Retina (tissue), 1 donor: ENCODE measurements at regions not wholly inside any gene's neighbourhood (a gene's known extent, or its start where the extent isn't known, plus 50 kb on each side); places are given as distances from the start of the nearest gene placed in this dataset.
"Not testable (repeated sequence)": the region's sequence is repeated elsewhere in the genome, so short reads cannot be mapped to it uniquely, and the experiment has no call there.

Experiments
- DNase-seq: peaks from one replicate; pipeline ENCODE4 v3.0.0-alpha.2; 2016

DNA sequence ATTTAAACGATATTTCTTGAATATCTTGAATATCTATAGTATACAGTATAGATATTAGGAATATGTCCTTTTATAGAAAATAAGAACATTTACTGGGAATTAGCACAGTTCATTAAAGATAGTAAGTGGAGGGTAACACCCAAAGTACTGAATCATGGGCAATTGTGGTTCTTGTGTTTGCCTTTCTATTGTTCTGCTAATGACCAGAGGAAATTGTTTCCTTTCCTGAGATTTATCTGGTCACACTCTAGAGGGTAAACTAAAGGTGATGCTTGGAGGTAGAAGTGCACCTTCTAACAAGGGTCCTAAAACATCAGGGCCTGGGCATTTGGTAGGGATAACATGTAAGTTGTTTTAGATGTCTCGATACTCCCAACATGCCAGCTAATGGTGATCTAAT, 241.3 kb upstream of the SFRP2 start:
- no peak for DNase-seq

DNA sequence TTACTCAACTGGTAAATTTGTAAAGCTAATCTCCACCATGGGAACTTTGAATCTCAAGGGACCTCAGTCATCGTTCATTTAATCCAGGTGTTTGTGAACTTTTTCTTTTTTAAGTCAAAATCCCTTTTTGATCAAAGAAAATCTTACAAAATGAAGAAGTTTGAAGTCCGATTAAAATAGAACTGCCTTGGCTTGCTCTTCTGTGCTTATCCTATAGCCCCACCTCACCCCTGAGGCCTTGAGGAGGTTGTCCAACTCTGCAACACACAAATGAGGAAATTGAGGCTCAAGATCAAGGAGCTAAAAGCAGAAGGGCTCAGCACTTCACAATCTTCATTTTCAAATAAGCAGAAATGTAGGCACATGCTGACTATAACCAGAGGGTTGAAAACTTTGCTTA, 240.3 kb upstream of the SFRP2 start:
- no peak for DNase-seq

DNA sequence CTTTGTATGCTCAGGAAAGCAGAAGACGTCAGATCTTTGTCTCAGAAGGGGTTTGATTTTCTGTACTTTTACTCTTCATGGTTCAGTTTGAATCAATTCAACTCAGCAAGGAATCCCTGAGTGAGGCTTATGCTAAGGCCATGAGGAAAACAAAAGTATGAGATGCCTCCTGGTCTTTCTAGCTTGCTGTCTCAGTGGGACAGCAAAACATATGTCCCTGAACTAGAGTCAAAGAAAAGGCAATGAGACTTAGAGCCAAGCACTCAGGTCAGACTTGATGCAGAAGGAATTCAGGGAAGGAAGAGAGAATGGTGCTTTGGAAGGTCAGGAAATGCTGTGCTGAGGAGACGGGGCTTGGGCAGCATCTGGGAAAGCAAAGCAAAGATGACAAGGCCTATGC, 236.2 kb upstream of the SFRP2 start:
- DNase-seq, result no peak

DNA sequence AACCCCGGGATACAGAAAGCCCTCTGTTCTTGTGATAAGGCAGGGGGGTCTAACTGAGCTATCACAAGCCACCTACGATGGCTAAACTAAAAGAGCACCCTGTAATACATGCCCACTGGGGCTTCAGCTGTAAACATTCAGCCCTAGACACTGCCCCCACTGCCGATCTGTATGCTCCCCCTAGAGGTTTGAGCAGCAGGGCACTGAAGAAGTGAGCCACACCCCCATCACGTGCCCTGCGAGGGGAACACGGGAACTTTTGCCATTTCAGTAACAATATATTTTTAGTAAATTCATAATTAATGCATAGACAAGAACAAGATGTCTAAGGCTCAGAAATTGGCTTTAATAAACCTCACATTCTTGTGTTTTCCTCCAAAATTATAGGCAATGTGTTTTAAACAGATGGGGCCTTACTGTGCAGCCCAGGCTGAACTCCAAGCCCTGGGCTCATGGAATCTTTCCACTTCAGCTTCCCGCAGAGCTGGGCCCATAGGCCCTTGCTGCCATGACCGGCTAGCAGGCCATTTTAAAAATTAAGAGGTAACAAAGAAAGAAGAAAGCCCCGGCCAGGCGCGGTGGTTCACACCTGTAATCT, 235.3 kb upstream of the SFRP2 start:
- no peak for DNase-seq

DNA sequence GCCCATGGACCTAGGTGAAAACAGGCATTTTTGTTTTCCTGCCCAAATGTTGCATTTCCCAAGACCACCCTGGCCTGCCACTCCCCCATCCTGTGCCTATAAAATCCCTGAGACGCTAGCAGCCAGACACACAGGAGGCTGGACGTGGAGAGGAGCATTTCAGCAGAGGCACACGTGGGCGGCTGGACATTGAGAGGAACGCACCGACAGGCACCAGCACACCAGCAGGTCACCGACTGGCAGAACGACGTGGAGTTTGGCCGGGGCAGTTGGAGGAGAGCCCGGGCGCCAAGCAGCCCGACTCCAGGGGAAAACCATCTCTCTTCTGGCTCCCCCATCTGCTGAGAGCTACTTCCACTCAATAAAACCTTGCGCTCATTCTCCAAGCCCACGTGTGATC, 234.8 kb upstream of the SFRP2 start:
- DNase-seq, result not testable (repeated sequence)

DNA sequence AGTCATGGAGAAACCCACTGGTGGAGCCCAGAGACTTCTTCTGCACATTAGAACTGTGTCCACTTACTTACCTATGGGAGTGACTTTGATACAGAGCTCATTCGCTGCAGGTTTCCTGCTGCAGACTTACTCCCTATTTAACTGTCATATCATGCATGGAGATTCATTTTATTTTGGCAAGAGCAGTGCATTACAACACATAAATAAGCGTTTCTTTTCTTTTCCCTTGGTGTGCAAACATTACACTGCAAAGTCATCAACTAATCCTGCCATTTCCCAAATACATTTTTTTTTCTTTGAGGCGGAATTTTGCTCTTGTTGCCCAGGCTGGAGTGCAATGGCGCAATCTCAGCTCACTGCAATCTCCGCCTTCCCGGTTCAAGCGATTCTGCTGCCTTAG, 230.9 kb upstream of the SFRP2 start:
- no peak for DNase-seq

DNA sequence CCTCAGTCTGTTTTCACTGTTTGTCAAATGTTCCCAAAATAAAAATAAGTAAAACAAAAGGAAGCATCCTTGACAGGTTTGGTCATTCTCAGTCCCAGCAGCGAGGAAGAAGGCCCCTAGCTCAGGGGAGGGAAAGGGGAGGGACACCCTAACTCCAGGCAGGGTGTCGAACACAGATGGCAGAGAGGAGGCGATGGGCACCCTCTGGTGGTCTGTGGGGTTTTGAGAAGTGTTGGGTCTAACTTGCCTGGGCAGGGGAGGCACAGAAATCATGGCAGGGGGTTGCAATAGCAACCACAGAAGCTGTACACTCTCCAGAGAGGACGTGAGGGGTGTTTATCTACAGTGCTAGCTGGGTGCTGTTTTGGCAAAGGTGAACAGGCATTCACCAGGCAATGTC, 229.8 kb upstream of the SFRP2 start:
- peak; percentile 70 for DNase-seq

DNA sequence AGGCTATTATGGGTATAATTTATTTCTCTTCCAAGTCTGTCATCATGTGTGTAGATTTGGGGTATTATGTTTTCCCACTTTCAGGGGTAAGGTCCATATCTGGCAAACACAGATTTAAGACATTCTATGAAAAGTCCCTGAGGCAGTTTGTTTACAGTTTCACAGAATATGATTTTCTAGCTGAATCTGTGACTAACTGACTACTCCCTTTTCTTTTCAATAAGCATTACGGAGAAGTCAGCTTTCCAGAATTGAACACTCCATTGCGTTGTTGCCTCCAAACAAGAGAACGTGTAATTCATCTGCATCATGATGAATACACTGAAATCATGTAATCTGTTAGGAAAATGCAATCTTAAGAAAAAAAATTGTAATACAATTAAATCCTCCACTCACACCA, 226.7 kb upstream of the SFRP2 start:
- no peak for DNase-seq

DNA sequence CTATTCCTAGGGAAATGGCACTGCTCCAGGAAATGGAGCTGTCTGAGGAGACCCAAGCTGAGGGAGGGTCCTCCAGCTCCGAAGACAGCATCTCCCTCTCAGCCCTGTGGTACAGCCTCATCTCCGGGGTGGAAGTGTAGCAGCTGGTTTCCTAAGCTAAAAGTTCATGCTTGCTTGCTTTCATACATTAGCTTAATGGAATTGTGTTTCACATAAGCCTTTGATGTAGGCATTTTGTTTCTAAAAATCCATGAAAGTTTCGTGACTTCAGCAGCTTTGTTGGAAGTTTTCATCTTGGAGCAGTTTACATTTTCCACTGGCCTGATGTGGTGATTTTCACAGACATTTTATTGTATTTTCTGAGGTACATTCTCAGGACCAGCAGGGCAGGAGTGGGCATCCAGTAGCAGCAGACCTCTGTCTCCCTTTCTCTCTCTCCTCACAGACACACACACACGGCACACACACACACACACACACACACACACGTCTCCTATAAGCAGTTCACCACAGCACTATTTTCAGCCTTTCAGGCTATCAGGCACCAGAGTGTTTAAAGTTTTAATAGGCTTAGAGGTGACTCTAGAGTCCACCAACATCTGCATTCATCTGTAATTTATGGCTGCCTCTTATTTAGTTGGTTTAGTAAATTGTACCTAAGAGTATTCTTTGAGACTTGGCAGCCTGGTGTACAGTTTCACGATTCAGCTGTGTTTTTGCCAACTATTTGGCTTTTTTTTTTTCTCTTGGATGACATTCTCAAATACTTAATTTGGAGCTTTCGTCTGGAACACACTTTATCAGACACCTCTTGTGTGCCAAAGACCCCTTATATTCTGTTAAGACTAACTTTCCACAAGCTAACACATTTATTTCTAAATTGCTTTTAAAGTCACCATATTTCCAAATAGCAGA, 225.8 kb upstream of the SFRP2 start:
- DNase-seq, result peak; percentile 63

DNA sequence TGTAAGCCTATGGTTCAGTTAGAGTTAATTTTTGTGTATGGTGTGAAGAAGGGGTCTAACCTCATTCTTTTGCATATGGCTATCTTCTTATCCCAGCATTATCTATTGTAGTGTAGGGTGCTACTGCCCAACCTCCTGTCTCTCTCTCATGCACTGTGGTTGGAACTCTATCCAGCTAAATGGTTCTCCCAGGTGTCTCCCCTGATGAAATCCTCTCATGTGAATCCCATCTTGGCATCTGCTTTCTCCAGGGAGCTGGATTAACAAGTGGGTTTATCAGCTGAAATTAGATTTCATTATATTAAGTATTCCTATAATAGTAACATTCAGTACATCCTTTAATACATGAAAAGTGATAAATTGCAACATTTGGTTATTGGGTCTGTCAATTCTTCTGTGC, 224.7 kb upstream of the SFRP2 start:
- no peak for DNase-seq

DNA sequence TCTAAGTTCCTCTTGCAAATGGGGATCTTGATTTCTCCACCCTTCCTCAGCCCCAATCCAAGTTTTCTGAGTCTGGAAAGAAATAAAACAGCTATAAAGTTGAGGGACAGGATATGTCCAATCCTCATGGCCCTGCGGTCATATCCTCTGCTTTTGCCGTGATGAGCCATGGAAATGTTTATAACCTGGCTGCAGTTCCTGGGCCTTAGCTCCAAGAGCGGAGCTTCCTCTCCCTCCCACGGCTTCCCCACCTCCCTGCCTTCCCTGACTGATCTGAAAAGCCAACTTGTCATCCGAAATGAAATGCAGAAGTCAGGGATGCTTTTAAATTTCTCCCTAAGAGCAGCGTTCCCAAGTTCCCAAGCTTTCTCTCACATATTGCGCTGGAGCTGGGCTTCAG, 221.5 kb upstream of the SFRP2 start:
- DNase-seq, result no peak

DNA sequence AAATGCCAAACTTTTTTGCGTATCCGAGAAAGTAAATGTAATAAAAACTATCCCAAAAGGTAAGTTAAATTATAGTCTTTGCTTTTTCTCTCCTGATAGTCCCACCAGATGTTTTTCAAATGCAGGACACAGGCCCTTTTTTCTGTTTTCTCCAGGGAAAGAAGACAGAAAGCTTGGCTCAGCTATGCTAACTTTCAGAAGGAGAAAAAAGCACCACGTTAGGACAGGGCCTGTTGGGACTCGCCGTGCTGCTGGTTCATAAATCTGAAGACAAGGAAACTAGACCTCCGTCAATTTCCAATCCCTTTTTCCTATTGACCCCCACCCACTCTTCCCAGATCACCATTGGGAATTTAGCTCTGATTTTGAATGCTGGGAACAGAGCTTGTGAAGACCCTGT, 220.9 kb upstream of the SFRP2 start:
- no peak for DNase-seq

DNA sequence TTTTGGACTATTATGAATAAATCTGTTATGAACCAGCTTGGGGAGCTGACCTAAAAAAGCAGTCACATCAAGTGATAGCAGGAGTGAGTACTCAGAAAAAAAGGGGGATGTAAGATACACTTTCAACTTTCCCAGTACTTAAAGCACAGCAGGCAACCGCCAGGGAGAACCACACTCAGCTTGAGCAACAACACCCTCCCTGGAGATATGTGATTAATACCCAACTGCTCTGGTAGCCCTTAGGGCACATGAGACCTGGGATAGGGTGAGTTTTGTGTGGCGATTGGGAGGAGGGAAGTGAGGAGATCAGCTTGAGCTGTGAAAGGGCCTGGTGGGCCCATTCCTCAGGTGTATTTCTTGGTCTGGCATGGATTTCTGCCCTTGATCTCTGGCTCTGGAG, 220.3 kb upstream of the SFRP2 start:
- DNase-seq, result no peak

DNA sequence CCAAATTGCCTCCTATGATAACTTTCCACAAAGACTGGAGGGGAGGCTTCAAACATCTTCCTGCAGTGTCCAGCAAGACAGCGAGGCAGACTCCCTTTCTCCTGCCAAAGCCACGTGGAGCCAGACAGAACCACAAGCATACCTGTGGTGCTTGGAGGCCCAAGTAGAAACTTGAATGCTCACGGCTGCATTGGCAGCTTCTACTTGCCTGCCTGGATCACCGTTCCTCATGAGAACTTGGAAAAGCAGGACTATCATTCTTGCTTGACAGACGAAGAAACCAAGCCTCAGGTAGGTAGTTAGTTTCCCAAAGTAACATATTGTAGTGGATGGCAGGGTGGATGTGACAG, 216.3 kb upstream of the SFRP2 start:
- no peak for DNase-seq

DNA sequence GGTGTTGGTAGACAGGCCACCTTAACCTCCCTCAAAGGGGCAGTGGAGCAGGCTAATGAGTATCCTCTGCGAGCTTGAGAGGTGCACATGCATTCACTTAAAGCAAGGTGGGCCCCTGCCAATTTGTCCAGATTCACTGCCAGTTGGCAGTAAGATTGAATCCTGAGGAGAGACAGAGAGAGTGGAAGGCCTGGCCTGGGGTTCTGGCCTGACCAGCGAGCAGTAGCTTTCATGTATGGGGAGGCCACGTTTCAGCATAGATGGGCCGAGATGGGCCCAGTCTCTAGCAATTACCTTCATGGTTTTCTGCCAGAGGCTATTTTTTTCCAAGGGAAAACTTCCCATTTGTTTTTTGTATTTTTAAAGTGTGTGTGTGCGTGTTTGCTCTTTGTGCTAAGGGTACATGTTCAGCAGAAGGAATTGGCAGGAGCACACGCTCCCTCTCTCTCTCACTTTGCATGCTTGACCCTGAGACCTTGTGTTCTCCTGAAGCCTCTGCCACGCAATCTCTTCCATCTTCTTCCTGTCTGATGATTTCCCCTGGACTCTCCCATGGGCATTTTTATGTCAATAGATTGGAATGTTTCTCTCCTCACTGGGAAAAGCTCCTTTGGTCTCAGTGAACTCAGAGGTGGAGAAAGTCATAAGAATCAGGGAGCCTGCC, 215.8 kb upstream of the SFRP2 start:
- DNase-seq, result no peak

DNA sequence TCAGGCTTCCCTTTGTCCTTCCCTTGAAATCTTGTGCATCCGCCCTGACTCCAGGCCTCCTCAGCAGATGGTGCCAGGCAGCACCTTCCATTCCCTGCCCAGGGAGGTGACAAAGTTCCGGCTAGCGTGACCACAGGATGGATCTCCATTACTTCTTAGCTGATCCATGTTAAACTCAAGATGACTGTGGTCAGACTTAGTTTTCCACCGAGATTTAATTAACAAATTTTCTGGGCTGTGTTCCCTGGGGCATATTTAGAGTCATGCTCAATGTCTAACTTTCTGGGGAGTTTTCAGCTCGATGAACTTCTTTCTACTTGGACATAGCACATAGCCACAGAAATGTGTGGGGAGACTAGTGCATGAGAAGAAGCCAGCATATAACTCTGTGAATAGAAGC, 215.1 kb upstream of the SFRP2 start:
- DNase-seq, result no peak

DNA sequence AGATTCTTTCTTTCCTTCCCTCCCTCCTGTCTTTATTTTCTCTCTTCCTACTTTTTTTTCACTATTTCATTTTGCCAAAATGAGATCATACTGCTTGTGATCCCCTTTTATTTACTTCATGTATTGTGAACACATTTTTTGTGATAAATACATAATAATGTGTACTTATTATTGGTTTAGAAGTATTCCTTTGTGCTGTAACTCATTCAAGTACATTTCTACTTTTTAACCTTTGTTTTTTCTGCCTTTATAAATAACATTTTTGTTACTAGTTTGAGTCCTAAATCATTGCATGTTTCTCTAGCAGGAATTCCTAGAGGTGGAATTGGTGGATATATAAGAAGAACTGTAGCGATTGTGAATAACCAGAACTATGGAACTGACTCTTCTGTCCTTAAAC, 214.5 kb upstream of the SFRP2 start:
- no peak for DNase-seq

DNA sequence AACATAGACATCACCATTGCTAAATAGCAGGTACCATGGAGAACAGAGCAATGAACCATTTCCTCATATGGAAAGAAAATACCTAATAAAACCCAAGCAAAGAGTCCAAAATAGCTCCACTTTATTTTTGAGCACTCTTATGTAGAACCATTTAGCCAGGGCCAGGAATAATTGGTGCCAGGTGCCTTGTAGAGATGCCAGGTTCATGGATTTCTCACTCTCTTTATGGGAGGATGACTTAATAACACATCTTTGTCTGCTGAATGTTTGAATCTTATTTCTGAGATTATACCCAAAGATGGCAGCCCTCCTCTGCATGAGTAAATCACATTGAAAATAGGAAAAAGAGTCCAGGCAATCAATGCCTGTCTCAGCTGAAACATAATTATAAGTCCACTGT, 212.3 kb upstream of the SFRP2 start:
- DNase-seq, result no peak

DNA sequence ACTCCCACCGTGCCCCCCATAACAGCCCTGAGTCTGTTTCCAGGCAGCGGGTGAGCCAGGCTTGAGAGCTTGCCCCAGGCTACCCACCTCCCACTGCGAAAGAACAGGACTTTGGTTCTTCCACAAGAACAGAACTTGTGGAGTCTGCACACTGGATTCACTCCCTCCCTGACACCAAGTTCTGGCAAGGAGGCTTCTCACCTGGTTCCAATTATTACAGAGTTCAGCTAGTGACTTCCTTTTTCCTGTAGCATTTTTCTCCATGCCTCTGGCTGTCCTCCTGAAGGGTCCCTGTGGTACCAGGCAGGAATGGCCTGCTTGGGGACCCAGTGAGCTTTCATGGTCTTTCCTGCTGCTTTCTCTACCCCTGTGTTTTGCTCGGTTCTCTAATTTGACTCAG, 208.6 kb upstream of the SFRP2 start:
- DNase-seq, result no peak

DNA sequence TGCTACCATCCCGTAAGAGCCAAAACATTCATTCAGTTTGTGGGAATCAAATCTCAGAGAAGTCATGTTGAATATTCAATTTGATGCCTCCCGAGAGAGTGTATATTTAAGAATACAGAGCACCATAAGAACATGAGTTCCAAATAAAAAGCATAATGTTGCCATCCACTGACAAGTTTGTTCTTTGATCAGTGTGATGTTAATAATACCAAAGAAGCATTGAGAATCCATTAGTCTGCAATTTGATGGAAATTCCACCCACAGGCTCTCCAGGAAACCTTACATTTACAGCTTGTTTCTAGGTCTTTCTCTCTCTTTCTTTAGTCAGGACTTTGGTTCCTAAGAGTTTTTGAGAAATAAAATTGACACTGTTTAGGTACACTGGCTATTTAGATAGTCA, 200.6 kb upstream of the SFRP2 start:
- no peak for DNase-seq

DNA sequence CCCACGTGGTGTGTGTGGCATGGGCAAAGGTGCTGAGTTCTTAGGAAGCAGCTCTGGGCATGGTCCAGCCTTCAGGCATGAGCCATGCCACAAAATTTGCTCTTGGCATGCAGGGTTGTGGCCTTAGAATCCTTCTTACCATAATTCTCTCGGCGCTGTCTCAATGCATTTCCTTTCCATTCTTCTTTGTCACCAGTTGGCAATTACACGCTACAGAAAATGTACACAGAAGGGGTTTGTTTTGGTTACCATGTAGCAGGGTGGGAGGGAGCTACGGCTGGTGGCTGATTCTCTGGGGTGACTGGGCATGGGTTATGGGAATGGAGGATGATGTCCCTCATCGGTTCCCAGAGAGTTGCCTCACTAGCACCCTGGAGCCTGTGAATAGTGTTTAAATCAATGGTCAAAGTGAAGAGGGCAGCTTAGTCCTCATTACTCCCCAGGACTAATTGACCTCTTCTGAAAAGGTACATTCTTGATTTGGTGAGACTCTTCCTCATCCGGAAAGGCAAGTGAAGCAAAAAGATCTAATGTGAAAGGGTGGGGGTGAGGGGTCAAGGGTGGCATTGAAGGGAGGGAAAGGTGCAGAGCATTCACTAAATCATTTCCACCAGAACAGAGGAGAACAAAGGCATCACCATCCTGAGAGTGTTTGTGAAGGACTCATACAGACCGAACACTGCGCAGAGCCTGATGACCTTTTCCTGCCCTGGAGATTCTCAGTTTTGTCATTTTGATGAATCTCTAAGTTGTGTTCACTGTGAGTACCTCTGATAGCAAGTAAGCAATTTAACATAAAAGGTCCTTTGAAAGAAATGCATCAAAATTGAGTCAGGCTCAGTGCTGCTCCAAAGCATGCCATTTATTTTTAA, 199.8 kb upstream of the SFRP2 start:
- DNase-seq, result peak; percentile 80

DNA sequence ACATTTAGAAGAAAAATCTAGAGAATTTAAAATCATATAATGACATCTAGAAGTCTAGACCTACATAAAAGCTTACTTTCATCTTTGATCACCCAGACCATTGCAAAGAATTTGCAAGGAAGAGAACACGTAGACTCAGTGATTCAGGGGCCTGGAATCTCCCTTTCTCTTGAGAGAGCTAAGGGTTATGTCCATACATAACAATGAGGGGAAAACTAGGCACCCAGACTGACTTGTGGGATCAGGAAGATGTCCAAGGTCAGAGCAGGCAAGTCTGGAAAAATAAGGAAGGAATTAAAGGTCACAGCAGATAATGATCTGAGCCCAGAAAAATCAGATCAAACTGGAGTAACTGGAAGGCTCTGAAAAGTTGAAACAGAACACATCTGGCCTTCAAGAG, 198.4 kb upstream of the SFRP2 start:
- no peak for DNase-seq

DNA sequence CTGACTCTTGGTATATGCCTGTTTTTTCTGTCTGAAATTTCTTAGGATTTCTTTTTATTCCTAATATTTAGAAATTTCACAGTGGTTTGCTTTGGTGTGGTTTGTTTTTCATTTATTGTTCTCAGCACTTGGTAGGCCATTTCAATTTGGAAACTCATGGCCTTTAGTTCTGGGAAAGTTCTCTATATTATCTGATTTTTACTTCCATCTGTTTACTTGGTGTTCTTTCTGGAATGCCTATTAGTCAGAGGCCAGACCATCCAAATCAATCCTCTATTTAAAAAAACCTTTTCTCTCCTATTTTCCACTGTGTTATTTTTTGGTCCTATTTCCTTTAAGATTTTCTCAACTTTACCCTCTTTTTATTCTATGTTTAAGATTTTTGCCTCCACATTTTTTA, 188.1 kb upstream of the SFRP2 start:
- DNase-seq, result no peak
